ENCODE measurements at regions not wholly inside any gene's neighbourhood (a gene's known extent, or its start where the extent isn't known, plus 50 kb on each side); places are given as distances from the start of the nearest gene placed in this dataset.

DNA sequence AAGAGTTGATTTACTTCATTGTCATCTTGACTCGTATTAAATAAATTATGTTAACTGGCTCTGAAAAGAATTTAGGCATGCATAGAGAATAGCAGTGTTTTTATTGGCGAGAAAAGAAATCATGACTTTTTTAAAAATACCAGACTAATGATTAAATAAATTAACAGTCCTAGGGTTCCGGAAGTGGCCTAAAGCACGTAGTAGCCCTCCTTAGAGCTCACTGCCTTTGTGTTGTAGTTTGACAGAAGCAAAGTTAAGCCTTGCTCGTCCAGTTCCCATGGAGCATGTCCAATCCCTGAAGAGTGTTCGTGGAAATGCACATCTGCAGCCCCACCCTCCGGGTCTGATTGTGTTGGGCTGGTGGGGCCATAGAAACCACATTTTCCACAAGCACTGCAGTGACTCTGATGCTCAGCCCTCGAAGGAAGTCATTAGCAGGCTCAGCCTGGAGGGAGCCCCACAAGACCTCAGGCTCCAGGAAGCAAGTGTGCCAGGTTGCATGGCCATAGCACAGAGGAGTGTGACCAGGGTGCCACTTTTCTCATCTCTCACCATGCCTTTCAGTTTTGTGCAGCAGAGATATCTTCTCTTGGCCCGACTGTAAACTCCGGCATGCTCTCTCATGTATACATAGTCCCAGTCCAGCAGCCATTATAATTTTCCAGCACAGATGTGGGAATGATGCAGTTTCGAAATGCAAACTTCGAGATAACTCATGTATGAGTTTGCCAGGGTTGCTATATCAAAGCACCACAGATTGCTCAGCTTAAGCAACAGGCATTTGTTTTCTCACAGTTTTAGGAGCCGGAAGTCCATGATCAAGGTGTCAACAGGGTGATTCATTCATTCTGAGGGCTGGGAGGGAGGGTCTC lies 188.6 kb upstream of the SH3BP4 start:
- no peak for DNase-seq

- DNase-seq, result no peak
Measured at GRCh38 chr2:234761910-234762309, 189.9 kb upstream of the SH3BP4 start.

DNA sequence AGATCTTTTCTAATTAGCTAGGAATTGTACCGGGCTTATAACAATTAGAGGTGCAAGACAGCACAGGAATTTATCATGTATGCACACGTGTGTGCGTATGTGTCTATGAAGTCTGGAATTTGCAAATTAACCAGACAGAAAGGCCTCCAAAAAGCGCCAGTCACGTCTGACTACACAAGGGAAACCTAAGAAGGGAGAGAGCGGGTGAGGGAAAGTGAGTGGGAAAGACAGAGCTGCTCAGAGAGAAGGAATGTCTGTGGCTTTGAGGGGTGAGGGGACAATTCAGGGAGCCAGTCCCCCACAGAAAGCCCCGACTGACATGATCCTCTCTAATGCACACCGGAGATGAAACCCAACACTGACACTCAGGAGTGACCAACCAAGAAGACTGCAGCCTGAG lies 197.7 kb upstream of the SH3BP4 start:
- no peak for DNase-seq

DNA sequence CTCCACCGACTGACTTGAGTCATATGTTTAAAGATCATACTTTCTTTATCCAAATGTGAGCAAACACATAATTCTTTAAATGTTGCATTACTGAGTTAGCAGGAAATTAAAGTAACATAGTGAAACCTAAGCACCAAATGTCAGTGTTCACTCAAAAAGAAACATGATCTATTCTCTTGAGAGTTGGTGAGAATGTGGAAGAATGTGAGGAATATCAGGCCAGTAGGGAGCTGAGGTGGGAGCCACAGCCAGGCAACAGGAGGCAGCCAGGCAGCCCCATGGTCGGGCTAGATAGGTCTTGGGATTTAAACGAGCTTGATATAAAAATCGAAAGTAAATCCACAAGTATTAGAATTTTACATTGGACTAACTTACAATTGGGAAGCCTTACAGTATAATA lies 198.1 kb upstream of the SH3BP4 start:
- DNase-seq, result no peak

- no peak for DNase-seq
Measured at GRCh38 chr2:234752966-234753365, 198.9 kb upstream of the SH3BP4 start.

DNA sequence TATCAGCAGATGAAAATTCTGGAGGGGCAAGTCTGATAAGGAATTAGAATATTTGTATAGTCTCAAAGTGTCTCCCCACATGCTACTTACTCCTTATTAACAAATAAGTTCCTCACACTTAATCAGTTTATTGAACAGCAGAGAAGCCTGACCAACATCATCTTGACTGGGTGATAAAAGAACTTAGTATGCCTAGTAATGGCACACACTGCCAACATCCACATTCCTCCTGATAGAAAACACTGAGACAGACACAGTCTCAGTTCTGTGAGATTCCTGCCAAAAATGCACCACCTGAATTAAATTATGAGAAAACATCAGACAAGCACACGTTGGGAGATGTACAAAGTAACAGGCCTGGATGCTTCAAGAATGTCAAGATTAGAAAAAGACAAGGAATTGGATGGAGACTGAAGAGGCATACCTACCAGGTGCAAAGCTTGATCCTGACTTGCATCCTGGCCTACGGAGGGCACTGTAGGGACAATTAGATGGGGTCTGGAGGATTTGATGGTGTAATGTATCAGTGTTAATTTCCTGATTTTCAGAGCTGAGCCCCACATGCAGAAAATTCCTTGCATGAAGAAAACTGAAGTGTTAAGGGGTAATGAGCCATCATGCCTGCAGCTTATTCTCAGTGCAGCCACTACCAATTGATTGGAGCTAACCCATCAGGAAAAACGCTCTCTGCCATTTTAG lies 200.4 kb upstream of the SH3BP4 start:
- peak; percentile 5 for DNase-seq

GRCh38 chr2:234747833-234748559 lies 203.8 kb upstream of the SH3BP4 start:
- DNase-seq, result no peak

DNA sequence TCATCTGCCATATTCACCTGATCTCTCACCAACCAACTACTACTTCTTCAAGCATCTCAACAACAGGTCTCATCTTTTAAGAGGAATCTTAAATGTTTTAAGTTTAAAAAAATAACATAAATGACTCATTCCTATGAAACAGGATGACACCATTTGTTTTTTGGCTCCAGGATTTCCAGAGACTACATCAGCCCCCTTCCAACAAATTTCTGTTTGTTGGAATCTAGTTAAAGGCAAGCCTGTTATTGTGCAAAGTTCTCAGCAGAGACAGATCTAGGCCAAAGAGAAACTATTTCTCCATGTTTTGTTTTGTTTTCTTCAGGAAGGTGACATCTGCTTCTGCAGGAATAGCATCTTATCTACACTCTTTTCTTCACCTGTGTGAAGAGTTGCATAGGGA lies 204.8 kb upstream of the SH3BP4 start:
- no peak for DNase-seq

DNA sequence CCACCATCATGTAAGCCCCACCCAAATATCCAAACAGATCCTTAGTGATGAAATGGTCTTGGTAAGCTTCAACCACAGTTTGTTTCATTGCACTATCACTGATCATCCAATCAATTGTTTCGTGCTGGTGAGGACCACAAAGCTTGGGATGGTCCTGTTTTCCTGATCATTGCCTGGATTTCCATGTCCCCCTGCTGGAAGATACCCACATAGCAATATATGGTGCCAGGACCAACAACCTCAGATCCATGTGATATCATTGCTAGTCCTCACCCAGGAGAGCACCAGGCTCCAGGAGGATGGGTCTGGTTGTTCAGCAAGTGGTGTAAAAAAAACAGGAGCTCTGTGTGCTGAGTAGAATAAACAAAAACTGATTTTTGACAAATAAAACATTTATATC lies 206.5 kb upstream of the SH3BP4 start:
- peak; percentile 36 for DNase-seq

GRCh38 chr2:234741976-234742375 lies 209.8 kb upstream of the SH3BP4 start:
- DNase-seq, result no peak

DNA sequence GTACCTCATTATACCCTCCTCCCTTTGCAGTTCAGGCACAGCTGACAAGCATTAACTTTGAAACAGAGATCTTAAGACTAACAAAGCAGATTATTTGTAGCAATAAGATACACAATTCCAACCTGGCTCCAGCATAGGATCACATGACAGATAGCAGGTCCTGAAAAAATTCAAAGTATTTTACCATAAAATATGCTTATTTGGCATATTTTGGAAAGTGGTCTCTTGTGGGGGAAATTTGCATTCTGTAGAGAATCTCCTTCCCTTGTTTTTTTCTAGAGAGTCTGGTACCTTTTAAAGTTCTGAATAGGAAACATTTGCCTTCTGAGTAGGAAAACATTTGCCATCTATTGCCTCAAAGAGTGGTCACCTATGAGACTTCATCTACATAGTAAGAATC lies 212.8 kb upstream of the SH3BP4 start:
- no peak for DNase-seq

- DNase-seq, result no peak
Measured at GRCh38 chr2:234735829-234736228, 216.0 kb upstream of the SH3BP4 start.

GRCh38 chr2:234733795-234734600 lies 217.8 kb upstream of the SH3BP4 start:
- DNase-seq, result no peak

DNA sequence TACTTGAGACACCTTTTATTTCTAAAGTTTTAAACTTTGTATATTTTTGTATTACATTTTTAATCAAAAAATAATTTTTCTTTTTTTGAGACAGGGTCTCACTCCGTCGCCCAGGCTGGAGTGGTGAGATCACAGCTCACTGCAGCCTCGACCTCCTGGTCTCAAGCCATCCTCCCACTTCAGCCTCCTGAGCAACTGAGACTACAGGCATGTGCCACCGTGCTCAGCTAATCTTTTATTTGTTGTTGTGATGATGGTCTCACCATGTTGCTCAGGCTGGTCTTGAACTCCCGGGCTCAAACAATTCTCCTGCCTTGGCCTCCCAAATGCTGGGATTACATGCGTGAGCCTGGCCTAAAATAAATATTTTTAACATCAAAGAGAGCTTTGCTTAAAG lies 218.7 kb upstream of the SH3BP4 start:
- DNase-seq, result no peak

DNA sequence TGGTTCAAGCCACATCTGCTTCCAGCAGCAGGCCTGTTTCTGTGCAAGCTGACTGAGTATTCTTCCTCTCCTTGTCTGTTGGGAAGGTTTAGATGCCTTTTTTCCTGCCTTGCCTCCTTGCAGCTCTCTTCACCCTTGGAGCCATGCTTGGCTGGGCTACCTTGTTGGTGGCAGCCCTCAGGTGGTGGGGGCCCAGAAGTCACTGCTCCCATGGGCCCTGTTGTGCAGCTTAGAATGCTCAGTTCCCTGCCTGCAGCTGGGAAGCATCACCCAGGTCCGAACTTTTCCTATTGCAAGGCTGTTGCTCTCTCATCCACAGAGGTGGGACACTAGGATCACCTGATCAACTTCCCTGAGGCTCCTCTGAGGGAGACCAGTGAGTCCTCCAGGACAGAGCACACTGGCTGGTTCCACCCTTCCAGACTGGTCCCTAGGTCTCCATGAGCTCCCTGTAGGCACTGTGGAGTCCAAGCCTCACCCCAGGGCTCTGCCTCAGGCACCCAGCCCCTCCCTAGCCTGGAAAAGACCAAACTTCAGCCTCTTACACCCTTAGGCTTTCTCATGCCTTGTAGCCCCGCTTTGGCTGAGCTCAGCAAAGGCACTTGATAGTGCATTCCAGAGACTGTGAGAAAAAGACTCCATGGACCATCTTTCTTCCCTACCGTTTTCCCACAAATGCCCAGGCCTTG lies 219.3 kb upstream of the SH3BP4 start:
- no peak for DNase-seq

DNA sequence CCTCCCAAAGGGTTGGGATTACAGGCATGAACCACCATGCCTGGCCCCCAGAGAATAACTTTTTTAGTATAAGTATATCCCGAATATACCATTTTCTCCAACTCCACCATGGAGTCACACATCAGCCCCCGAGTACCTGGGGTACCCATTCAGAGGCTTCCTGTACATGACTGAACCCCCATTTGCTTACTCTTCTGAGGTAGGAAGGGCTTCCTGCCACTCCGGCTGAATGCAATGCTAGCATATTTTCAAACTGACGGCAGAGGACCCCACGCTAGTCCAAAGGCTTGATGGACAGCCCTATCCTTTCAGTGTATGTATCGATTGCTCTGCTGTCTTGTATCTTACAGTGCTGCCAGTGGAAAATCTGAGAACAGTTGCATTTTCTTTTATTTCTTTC lies 220.6 kb upstream of the SH3BP4 start:
- DNase-seq, result no peak

DNA sequence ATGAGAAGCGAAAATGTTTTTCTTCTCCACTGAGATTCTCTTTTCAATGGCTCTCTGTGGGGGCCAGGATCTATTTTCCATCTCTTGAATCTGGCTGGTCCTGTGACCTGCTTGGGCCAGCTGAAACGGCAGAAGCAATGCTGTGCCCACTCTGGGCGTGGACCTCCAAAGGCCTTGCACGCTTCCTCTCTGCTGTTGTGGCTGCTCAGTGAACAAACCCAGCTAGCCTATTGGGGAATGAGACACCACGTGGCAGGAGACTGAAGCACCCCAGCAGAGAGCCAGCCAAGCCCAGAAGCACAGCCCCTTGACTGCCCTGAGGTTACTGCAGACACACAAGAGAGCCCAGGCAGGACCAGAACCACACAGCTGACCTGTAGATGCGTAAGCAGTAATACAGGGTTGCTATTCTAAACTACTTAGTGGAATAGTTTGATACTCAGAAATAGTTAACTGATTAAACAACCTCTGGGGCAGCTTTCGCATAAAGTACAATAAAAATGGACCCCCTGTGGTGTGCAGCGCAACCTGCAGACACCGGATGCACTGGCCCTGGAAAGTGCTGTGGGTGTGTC lies 221.7 kb upstream of the SH3BP4 start:
- DNase-seq, result no peak

DNA sequence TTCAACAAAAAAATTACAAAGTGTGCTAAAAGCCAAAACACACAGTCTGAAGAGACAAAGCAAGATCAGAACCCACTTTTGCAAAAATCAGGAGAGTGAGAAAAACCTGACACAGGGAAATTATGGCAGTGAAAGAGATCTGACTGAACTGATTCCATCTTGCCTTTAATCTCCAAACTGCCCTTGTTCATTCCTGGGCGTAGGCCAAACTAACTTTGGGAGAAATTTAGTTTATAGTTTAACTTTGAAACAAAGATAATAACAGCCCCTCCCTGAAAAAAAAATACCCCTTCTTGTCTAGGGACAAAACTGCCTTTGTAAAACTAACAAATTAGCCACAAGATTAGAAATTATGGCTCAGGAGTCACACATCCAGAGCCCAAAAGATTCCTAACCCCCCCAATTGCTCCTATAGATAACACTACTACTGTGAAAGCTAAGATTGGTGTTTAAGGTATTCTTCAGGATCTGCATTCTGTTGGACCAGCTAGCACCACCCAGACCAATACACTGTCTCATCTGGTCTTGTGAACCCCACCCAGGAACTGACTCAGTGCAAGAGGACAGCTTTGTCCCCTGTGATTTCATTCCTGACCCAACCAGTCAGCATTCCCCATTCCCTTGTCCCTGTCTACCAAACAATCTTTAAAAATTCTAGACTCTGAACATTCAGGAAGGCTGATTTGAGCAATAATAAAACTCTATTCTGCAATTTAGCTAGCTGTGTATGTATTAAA lies 226.1 kb upstream of the SH3BP4 start:
- DNase-seq, result no peak

DNA sequence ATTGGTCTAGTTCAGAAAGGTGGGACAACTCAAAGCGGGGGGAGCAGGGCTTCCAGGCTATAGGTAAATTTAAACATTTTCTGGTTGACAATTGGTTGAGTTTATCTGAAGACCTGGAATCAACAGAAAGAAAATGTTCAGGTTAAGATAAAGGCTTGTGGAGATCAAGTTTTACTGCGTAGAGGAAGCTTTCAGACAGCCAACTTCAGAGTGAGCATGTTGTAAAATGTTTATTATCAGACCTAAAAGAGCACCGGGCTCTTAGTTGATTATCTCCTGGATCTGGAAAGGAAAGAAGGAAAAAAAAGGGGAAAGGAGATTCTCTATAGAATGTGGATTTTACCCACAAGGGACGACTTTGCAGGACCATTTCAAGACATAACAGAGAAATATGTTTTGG lies 227.0 kb upstream of the SH3BP4 start:
- no peak for DNase-seq

- DNase-seq, result no peak
Measured at GRCh38 chr2:234723400-234723799, 226.5 kb upstream of the ARL4C start.

DNA sequence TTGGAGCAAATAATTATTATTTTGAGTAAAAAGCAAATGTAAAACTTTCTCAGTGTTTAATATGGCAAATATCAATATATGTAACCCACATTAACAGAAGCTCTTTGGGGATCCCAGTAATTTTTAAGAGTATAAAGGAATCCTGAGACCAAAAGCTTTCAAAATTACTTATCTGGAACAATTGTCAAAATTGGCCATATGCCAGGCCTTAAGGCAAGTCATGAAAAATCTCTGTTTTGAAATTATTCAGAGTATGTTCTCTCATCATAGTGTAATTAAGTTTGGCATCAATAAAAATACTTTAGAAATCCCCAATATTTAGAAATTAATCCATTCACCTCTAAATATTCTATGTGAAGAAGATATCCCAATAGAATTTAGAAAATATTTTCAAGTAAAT lies 225.3 kb upstream of the ARL4C start:
- DNase-seq, result no peak
